BLaER1 (cell line): ENCODE measurements at regions not wholly inside any gene's neighbourhood (a gene's known extent, or its start where the extent isn't known, plus 50 kb on each side); places are given as distances from the start of the nearest gene placed in this dataset.

Source experiments
- H3K27ac ChIP-seq: shearing (Covaris generic); formaldehyde crosslinking; 2 replicates; pipeline ENCODE4 v1.8.1; 2022
- H3K27me3 ChIP-seq: shearing (Covaris generic); formaldehyde crosslinking; 2 replicates; pipeline ENCODE4 v1.8.1; 2022
- H3K36me3 ChIP-seq: shearing (Covaris generic); formaldehyde crosslinking; 2 replicates; pipeline ENCODE4 v1.8.1; 2022
- H3K4me1 ChIP-seq: shearing (Covaris generic); formaldehyde crosslinking; 2 replicates; pipeline ENCODE4 v1.8.1; 2022
- H3K4me2 ChIP-seq: shearing (Covaris generic); formaldehyde crosslinking; 2 replicates; pipeline ENCODE4 v1.8.1; 2022
- H3K4me3 ChIP-seq: shearing (Covaris generic); formaldehyde crosslinking; 2 replicates; pipeline ENCODE4 v1.8.1; 2022
- H3K9ac ChIP-seq: shearing (Covaris generic); formaldehyde crosslinking; 2 replicates; pipeline ENCODE4 v1.8.1; 2022
- H3K9me3 ChIP-seq: shearing (Covaris generic); formaldehyde crosslinking; 2 replicates; pipeline ENCODE4 v1.8.1; 2022
- H4K20me1 ChIP-seq: shearing (Covaris generic); formaldehyde crosslinking; 2 replicates; pipeline ENCODE4 v1.8.1; 2022
- Cebpa-rat ChIP-seq: shearing (Covaris generic); IDR thresholded peaks from 2 replicates; pipeline ENCODE4 v1.8.1; 2022

DNA sequence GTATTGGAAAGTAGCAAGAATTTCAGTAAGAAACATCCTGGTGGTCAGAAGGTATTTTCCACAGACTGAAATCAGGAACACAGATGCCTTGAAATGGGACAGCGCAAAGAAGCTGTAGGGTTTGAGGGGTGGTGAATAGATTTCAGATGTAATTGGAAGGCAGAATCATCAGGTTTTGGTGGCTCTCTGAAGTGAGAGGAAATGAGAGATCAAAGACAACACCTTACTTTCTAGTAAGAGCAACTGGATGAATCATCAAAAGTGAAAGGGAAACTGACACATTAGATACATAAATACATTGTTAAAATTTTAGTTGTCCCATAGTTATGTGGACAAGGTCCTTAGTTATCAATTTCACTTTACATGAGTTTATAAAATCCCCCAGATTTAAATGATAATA lies 188.2 kb upstream of the SLC27A6 start:
- Histone ChIP-seq H3K4me3 (no peak overlapping the region), H3K4me2 (no peak overlapping the region), H3K4me1 (no peaks in the 10 kb centered on the region), H3K9me3 (no peaks in the 10 kb centered on the region), H3K36me3 (no peaks in the 10 kb centered on the region), H3K27ac (no peak overlapping the region), H3K27me3 (no peaks in the 10 kb centered on the region), H3K9ac (no peak overlapping the region), H4K20me1 (no peaks in the 10 kb centered on the region)
- TF ChIP-seq Cebpa-rat: no peak

DNA sequence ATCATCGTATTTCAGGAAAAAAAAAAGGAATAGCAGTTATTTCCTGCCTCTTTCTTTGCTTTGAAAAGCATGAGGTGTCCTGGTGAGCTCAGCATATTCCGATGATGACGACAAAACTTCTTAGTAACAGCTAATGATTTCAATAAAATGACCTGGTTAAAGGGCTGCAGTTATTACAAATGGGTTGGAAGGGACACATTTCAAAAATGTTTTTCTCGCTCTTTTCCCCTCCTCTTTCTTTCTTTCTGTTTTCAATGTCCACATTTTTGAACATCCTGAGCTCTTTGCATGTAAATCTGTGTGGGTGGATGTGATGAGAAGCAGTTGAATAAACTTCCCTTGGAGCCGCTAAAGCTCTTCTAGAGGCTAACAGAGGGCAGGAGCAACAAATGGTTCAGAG lies 186.8 kb upstream of the SLC27A6 start:
- no peaks in the 10 kb centered on the region for H3K9me3 ChIP-seq
- no peak for TF ChIP-seq Cebpa-rat
- H3K27ac ChIP-seq: no peak overlapping the region
- no peaks in the 10 kb centered on the region for H3K36me3 ChIP-seq
- H3K4me3 ChIP-seq: no peak overlapping the region
- no peaks in the 10 kb centered on the region for H3K4me1 ChIP-seq
- no peaks in the 10 kb centered on the region for H3K27me3 ChIP-seq
- H4K20me1 ChIP-seq: no peaks in the 10 kb centered on the region
- no peak overlapping the region for H3K9ac ChIP-seq
- H3K4me2 ChIP-seq: no peak overlapping the region

DNA sequence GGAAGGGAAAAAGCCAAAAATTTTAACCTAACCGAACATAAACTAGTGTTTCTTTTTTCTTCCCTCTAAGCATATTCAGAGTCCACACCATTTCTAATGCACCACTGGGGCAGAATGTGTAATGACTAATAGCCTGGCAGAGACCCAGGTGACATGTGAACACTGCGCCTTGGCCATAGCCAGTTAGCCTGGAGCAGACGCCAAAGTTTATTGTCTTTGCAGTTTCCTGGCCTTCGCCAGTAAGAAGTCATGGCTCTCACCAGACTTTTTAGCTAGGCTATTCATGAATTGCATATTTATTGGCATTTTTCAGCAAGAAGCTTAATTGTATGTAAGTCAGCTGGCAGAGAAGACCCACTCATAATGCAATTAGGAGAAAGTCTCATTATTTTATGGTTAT lies 182.8 kb upstream of the SLC27A6 start:
- no peak for TF ChIP-seq Cebpa-rat

DNA sequence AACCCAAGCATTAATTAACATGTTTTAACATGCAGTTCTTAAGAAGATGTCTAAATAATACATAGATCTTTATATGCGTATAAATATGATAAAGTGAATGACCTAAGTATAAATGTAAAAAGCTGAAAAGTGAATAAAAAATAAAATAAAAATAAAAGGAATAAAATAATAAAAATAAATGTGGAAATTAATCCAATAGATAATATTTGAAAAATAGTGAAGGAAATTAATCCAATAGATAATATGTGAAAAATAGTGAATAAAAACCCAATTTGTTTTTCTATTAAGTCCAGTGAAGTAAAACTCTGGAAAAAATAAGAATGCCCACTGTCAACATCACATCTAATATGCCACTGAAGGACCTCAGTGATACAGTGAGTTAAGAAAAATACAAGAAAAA lies 180.6 kb upstream of the SLC27A6 start:
- Histone ChIP-seq H3K4me3 (no peak overlapping the region), H3K27ac (no peak overlapping the region), H3K4me1 (no peaks in the 10 kb centered on the region), H3K9me3 (no peaks in the 10 kb centered on the region), H3K9ac (no peak overlapping the region), H3K27me3 (no peaks in the 10 kb centered on the region), H3K36me3 (no peaks in the 10 kb centered on the region), H3K4me2 (no peak overlapping the region), H4K20me1 (no peaks in the 10 kb centered on the region)
- TF ChIP-seq Cebpa-rat: no peak

More for the DNA sequence above, 182.8 kb upstream of the SLC27A6 start:
- no peak overlapping the region for H3K4me3 ChIP-seq
- no peaks in the 10 kb centered on the region for H3K27me3 ChIP-seq
- H3K4me1 ChIP-seq: no peaks in the 10 kb centered on the region
- H3K9me3 ChIP-seq: no peaks in the 10 kb centered on the region
- H3K4me2 ChIP-seq: no peak overlapping the region
- H3K36me3 ChIP-seq: no peaks in the 10 kb centered on the region
- H3K9ac ChIP-seq: no peak overlapping the region
- no peak overlapping the region for H3K27ac ChIP-seq
- no peaks in the 10 kb centered on the region for H4K20me1 ChIP-seq

GRCh38 chr5:128791312-128791711 lies 174.0 kb upstream of the SLC27A6 start:
- no peaks in the 10 kb centered on the region for H3K27me3 ChIP-seq
- no peak for TF ChIP-seq Cebpa-rat
- no peak overlapping the region for H3K27ac ChIP-seq
- H3K36me3 ChIP-seq: no peaks in the 10 kb centered on the region
- H3K4me3 ChIP-seq: no peak overlapping the region
- no peaks in the 10 kb centered on the region for H4K20me1 ChIP-seq
- H3K4me1 ChIP-seq: no peaks in the 10 kb centered on the region
- H3K4me2 ChIP-seq: no peak overlapping the region
- no peak overlapping the region for H3K9ac ChIP-seq
- no peaks in the 10 kb centered on the region for H3K9me3 ChIP-seq

- H3K9ac ChIP-seq: no peak overlapping the region
- H3K4me1 ChIP-seq: no peaks in the 10 kb centered on the region
- 0 out of 2 replicates have a peak, but pooled peaks cover 8% of the 10 kb centered on the region for H3K9me3 ChIP-seq
- H3K36me3 ChIP-seq: no peaks in the 10 kb centered on the region
- no peak overlapping the region for H3K27ac ChIP-seq
- H4K20me1 ChIP-seq: no peaks in the 10 kb centered on the region
- TF ChIP-seq Cebpa-rat: no peak
- H3K4me3 ChIP-seq: no peak overlapping the region
- no peaks in the 10 kb centered on the region for H3K27me3 ChIP-seq
- H3K4me2 ChIP-seq: no peak overlapping the region
Observed at GRCh38 chr5:128796506-128796905, 168.8 kb upstream of the SLC27A6 start.

- no peak for TF ChIP-seq Cebpa-rat
- Histone ChIP-seq H3K4me3 (no peak overlapping the region), H4K20me1 (no peaks in the 10 kb centered on the region), H3K27ac (no peak overlapping the region), H3K9ac (no peak overlapping the region), H3K36me3 (no peaks in the 10 kb centered on the region), H3K4me2 (no peak overlapping the region), H3K9me3 (0 out of 2 replicates have a peak, but pooled peaks cover 8% of the 10 kb centered on the region), H3K4me1 (no peaks in the 10 kb centered on the region), H3K27me3 (no peaks in the 10 kb centered on the region)
Observed at GRCh38 chr5:128798871-128799270, 166.4 kb upstream of the SLC27A6 start.

- Histone ChIP-seq H3K27ac (no peak overlapping the region), H4K20me1 (no peaks in the 10 kb centered on the region), H3K9ac (no peak overlapping the region), H3K4me1 (no peaks in the 10 kb centered on the region), H3K36me3 (no peaks in the 10 kb centered on the region), H3K27me3 (no peaks in the 10 kb centered on the region), H3K4me3 (no peak overlapping the region), H3K4me2 (no peak overlapping the region), H3K9me3 (0 out of 2 replicates have a peak, but pooled peaks cover 8% of the 10 kb centered on the region)
- TF ChIP-seq Cebpa-rat: no peak
Observed at GRCh38 chr5:128799945-128800344, 165.3 kb upstream of the SLC27A6 start.

GRCh38 chr5:128800377-128800776 lies 164.9 kb upstream of the SLC27A6 start:
- H3K4me3 ChIP-seq: no peak overlapping the region
- no peak overlapping the region for H3K9ac ChIP-seq
- H3K36me3 ChIP-seq: no peaks in the 10 kb centered on the region
- no peaks in the 10 kb centered on the region for H4K20me1 ChIP-seq
- no peak for TF ChIP-seq Cebpa-rat
- H3K4me2 ChIP-seq: no peak overlapping the region
- H3K27ac ChIP-seq: no peak overlapping the region
- H3K27me3 ChIP-seq: no peaks in the 10 kb centered on the region
- H3K4me1 ChIP-seq: no peaks in the 10 kb centered on the region
- 0 out of 2 replicates have a peak, but pooled peaks cover 8% of the 10 kb centered on the region for H3K9me3 ChIP-seq

DNA sequence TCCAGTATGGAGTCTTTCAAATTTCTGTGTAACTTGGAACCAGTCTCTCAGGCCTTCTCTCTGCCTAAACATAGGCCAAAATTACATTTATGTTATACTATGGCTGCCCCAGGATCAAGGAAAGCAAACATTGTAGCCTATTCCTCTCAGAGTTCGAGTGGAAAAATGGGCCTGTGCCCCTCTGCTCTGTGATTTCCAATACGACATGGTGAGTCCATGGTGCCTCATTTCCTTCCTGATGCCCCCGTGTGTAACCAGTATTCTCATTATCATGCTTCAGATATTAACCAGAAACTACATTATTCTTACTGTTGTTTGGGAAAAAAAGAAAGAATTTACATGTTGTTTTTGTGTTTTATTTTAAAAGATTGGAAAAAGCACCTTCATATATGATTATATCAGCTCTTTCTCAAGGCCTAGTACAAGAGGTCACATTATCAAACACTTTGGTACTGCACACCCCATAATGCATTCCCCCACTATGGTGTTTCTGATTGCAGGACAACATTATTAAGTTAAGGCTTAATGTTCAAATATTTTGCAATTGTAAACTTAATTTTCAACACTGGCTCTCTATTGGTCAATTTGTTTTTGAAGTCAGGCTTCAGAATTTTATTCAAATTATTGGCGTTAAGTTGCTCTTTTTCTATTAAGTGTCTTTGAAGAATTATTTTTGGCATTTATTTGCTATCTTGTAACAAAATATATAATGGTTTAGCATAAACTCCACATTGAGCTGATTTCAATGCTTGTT lies 151.8 kb upstream of the SLC27A6 start:
- Histone ChIP-seq H3K27ac (no peak overlapping the region), H3K9me3 (no peaks in the 10 kb centered on the region)
- no peak for TF ChIP-seq Cebpa-rat

More for the DNA sequence above, 151.8 kb upstream of the SLC27A6 start:
- Histone ChIP-seq H3K4me3 (no peak overlapping the region), H3K4me1 (no peaks in the 10 kb centered on the region), H3K9ac (no peak overlapping the region), H3K4me2 (no peak overlapping the region), H4K20me1 (no peaks in the 10 kb centered on the region), H3K27me3 (no peaks in the 10 kb centered on the region), H3K36me3 (no peaks in the 10 kb centered on the region)
